T-helper 1 cell treated with Interleukin-12 subunit alpha and Interleukin-12 subunit beta and Interleukin-4 antibody, amounts not matched to agents 30 ng/mL and 1 ng/mL, for 36 hours (primary cell): ENCODE measurements at regions not wholly inside any gene's neighbourhood (a gene's known extent, or its start where the extent isn't known, plus 50 kb on each side); places are given as distances from the start of the nearest gene placed in this dataset.
"Not testable (repeated sequence)": the region's sequence is repeated elsewhere in the genome, so short reads cannot be mapped to it uniquely, and the experiment has no call there.

ENCODE experiments used
- intact Hi-C: fragments of 100-400 bp; cut with micrococcal nuclease; formaldehyde crosslinking; loops from one replicate; pipeline ENCODE4 v1.15.1; 2024

- intact Hi-C loops = no loop called here
These were observed 437.5 kb upstream of the RGS17 start for GRCh38 chr6:153568628-153569027.

DNA sequence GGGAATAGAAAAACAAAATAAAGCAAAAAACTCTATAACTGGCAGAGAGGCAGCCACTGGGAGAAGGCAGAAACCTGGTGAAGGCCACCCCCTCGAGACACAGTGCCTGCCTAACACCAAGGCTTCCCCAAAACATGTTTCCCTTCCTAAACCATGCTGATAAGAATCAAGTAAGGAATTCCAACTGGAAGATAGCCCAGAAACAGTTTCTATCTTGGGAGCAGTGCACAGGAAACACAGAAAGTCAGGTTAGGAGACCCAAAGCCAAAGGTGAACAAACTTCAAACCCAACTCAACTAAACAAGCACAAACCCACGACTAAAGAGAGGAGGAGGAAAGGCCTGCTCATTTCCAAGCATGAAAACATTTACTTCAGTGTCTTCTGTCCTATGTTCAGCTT lies 433.7 kb upstream of the RGS17 start:
- intact Hi-C loops = no loop called here

DNA sequence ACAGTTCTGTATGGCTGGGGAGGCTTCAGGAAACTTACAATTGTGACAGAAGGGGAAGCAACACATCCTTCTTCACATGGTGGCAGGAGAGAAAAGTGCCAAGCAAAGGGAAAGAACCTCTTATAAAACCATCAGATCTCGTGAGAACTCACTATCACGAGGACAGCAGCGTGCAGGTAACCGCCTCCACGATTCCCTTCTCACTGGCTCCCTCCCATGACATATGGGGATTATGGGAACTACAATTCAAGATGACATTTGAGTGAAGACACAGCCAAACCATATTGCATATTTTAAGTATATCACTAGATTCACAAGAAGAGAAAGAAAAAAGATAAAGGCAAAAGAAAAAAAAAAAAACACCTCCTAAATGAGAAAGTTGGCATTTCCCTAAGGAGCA lies 431.9 kb upstream of the RGS17 start:
- intact Hi-C loops = no loop called here

DNA sequence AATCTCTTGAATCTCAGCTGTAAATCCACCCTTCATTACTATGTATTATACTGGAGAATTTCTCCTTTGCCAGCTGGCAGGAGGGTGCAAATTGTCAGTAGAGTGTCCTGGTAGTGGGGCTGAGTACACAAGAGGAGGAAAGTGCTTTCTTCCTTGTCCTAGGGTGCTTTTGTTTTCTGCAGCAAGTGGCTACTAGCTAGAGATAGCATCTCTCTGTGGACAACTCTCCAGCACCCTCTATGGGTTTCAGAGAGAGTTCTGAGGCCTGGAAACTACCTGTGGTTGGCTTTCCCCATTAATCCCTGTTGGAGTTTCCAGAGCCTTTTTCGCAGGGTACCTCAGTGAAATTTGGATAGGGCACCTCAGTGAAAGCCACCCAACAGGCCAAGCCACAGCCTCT lies 422.5 kb upstream of the RGS17 start:
- intact Hi-C loops = no loop called here

GRCh38 chr6:153539602-153540001 lies 408.5 kb upstream of the RGS17 start:
- intact Hi-C loops = no loop called here

DNA sequence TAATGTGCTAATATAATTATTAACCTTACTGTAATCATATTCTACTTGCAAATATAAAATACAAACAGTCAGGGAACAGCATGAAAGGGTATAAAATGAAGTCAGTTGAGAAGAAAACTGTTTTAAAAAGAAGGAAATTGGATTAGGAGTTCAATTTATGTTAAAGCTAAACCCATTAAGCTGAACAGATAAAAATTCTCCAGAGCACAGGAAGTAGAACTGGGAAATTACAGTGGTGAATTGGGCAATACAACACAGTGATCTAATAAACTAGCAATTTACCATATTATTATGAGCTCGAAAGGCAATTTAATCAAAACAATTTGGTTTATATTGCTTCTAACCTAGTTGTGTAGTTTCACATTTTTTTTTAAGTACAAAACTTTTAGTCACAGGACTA lies 407.4 kb upstream of the RGS17 start:
- intact Hi-C loops = no loop called here

DNA sequence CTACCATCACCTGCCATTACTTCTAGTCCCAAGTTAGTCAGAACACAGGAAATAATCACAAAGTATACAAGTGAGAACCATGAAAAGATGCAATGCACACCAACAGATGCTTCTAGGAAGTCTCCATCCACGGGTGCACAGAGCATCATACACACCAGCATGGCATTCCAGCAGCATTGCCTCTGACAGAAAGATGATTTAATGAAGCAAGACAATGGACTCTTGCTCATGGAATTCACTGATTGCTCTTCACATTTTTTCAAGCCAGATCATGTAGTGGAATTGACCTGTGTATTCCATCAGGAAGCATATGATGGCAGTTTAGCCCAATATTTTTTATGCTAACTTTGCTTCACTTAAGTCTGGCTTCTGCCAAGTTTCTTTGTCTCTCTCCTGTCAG lies 406.3 kb upstream of the RGS17 start:
- intact Hi-C loops = no loop called here

DNA sequence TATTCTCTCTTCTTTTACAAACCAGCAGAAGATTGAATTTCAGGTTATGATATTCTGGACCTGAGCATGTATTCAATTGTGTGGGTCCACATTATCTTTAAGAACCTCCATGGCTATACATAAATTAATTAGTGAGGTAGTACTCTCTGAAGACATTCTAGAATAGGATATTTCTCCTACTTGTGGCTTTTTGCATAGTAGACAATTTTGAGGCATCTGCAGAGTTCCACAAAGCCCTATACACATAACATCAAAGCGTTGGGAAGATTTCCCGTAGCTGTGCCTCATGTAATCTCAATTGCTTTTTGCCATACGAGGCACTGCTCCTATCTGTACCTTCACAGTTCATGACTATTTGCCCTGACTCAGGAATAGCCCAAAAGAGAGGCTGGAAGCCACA lies 395.4 kb upstream of the RGS17 start:
- intact Hi-C loops = no loop called here

GRCh38 chr6:153525998-153526397 lies 394.9 kb upstream of the RGS17 start:
- intact Hi-C loops = no loop called here

- intact Hi-C loops = no loop called here
These were observed 392.3 kb upstream of the RGS17 start for GRCh38 chr6:153523390-153523789.

DNA sequence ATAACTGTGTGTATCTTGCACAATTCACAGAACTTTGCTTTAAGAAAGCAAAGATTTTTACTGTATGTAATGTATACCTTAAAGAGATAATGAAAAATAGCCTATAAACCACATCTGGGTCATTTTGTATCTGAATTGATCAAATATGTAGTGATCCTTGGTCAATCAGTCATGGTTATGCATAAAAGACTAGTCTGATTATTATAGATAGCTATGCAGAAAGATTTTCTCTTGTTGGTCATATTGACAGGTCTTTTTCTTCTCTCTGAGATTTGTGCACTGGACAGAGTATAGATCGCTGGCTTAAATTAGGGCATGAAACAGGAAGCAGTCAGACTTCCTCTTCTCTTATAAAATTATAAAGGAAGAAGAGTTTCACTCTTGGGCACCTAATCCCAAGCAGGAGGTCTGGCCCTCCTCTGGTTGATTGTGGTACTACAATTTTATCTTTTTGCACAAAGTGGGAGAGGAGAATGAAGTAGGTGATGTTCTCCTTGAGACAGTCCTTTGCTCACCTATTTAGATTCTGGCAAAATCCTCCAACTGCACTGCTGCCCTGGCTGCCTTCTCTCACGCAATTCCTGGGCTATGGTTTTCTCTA lies 380.9 kb upstream of the RGS17 start:
- intact Hi-C loops = loop anchor here (1.0 to 2.0 kb wide), 3 partner anchors 281 to 648 kb away; no protein-coding TSS in a partner anchor

DNA sequence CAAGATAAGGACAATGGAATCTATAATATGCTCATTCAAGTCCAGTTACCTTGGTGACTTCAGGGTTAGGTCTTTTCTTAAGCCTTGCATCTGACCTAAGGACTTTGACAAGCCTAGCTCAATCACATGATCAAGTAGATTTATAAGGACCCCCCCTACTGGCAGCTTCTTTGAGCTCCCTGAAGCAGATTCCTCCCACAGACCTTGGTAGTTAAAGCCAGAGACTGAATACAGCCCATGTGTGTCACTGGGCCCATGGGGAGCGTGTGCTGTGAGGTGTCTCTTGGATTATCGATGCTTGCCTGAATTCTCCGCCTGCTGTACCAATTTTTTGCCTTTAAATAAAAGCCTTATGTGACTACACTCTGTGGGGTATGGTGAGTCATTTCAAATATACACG lies 372.7 kb upstream of the RGS17 start:
- intact Hi-C loops = no loop called here

DNA sequence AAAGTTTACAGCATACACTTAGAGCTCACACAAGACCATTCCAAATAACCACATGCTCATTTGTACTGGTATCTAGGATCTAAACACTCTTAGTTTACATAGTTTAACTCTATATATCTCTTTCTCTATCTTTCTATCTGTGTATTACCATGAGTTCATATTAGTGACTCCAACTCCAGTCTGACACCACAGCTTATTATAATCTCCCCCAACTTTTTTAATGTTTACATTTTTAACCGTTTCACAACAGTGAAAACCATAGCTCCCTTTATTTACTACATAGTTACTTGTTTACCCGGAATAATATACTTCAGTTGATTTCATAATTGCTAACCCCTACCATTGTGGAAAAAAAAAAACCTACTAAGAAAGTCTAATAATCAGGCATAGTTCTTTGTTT lies 362.4 kb upstream of the RGS17 start:
- intact Hi-C loops = no loop called here

DNA sequence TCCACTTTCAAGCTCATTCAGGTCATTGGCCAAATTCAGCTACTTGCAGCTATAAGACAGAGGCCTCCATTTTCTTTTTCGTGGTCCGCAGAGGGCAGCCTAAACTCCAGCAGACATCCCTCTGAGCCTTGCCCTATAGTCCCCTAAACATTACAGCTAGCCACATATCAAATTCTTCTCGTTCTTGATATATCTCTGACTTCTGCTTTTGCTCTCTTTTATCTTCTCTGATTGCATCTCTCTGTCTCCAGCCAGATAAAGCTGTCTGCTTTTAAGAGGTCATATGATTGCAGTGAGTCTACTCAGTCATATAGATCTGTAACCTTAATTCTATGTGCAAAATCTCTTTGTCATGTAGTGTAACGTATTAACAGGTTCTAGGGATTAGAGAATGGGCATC lies 358.4 kb upstream of the RGS17 start:
- intact Hi-C loops = no loop called here

GRCh38 chr6:153488267-153488666 lies 357.2 kb upstream of the RGS17 start:
- intact Hi-C loops = no loop called here

GRCh38 chr6:153485072-153485471 lies 354.0 kb upstream of the RGS17 start:
- intact Hi-C loops = no loop called here

GRCh38 chr6:153484056-153484455 lies 353.0 kb upstream of the RGS17 start:
- intact Hi-C loops = no loop called here

DNA sequence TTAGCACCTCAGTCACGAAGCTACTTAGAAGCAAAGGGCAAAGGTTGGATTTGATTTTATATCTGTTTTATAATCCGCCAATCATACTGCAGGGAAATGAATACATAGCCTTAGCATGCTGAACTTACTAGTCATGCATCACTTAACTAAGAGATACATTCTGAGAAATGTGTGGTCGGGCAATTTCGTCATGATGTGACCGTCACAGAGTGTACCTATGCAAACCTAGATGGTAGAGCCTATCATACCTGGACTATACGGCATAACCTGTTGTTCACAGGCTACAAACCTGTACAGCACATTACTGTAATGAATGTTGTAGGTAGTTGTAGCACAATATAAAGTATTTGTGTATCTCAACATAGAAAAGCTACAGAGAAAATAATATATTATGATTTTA lies 345.2 kb upstream of the RGS17 start:
- intact Hi-C loops = no loop called here

DNA sequence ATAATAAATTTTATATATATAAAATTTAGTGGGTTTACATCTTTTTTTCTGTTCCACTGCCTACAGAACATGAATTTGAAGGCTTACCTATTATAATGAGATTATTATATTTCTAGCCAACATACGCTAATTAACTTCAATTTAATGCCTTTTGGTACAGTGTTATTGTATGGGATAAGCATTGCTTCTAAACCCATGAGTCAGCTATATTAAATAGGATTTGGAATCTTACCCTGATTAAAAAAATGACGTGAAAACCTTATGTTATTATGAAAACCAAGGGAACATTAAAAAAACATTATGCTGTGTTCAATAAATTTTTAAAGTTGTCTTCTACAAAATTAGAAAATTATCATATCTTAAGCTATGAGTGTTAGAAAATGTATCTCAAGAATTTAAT lies 334.0 kb upstream of the RGS17 start:
- intact Hi-C loops = no loop called here

GRCh38 chr6:153449279-153449678 lies 318.2 kb upstream of the RGS17 start:
- intact Hi-C loops = no loop called here

DNA sequence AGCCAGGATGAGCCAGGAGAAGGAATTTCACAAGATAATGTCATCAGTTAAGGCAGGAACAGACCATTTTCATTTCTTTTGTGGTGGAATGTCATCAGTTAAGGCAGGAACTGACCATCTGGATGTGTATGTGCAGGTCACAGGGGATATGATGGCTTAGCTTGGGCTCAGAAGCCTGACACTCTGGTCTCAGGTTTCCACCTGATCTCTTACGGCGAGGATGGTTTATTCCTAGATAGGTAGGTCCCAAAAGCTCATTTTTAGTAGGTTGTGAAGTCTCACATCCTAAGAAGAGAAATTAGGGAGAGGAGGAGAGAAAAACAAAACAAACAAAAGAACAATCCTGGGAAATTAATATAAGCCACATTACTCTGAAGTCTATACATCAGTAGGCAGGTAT lies 311.7 kb upstream of the RGS17 start:
- intact Hi-C loops = not testable (repeated sequence)

GRCh38 chr6:153442096-153442495 lies 311.0 kb upstream of the RGS17 start:
- intact Hi-C loops = no loop called here

GRCh38 chr6:153437193-153437592 lies 306.1 kb upstream of the RGS17 start:
- intact Hi-C loops = no loop called here

GRCh38 chr6:153436351-153436750 lies 305.3 kb upstream of the RGS17 start:
- intact Hi-C loops = no loop called here
